ENCODE measurements at regions not wholly inside any gene's neighbourhood (a gene's known extent, or its start where the extent isn't known, plus 50 kb on each side); places are given as distances from the start of the nearest gene placed in this dataset.

DNA sequence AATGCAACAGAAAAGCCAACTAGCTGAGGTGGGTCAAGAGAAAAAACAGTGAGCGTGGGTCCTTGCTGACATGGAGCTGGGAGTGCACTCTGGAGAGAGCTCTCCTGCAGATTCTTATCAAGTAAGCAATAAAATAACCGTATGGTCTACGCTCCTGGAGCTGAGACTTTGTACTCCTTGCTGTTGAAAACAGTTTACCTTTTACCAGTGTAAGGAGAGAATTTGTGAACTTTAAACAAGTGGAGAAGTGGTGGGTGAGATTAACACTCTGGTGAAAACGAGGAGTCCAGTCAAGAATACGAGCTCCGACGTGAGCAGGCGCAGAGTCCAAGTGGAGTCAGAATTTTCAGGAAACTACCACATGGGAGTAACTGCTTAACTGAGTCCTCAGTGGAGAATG lies 156.1 kb upstream of the ERCC6L2 start:
- Histone ChIP-seq H2AFZ (ENCODE audit: low read depth, low read length, severe bottlenecking) (no peak overlapping the region), H3K9me3 (ENCODE audit: insufficient read depth, low read length) (no peaks in the 10 kb centered on the region), H3K9ac (ENCODE audit: low read length) (no peak overlapping the region), H3K36me3 (ENCODE audit: low read length) (no peaks in the 10 kb centered on the region), H3F3A (ENCODE audit: insufficient read depth) (no peaks in the 10 kb centered on the region), H3K27me3 (ENCODE audit: low read length) (no peaks in the 10 kb centered on the region), H3K79me2 (ENCODE audit: insufficient read depth, low read length) (no peaks in the 10 kb centered on the region), H3K27ac (ENCODE audit: low read depth, low read length) (no peak overlapping the region), H3K4me2 (ENCODE audit: low read depth, low read length, poor library complexity, severe bottlenecking) (no peak overlapping the region), H3K9me2 (replicated peaks; ENCODE audit: insufficient read depth, low read length) (no peaks in the 10 kb centered on the region), H3K4me3 (ENCODE audit: insufficient read depth, low read length, poor library complexity, severe bottlenecking) (no peak overlapping the region), H4K20me1 (ENCODE audit: low read depth, low read length) (no peaks in the 10 kb centered on the region)
- no peak for TF ChIP-seq EZH2phosphoT487 (conservative IDR thresholded peaks at IDR 0.05; ENCODE audit: low read length)
- TF ChIP-seq, protein P1, sequence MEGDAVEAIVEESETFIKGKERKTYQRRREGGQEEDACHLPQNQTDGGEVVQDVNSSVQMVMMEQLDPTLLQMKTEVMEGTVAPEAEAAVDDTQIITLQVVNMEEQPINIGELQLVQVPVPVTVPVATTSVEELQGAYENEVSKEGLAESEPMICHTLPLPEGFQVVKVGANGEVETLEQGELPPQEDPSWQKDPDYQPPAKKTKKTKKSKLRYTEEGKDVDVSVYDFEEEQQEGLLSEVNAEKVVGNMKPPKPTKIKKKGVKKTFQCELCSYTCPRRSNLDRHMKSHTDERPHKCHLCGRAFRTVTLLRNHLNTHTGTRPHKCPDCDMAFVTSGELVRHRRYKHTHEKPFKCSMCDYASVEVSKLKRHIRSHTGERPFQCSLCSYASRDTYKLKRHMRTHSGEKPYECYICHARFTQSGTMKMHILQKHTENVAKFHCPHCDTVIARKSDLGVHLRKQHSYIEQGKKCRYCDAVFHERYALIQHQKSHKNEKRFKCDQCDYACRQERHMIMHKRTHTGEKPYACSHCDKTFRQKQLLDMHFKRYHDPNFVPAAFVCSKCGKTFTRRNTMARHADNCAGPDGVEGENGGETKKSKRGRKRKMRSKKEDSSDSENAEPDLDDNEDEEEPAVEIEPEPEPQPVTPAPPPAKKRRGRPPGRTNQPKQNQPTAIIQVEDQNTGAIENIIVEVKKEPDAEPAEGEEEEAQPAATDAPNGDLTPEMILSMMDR (IDR thresholded peaks at IDR 0.05; ENCODE audit: insufficient read depth, low read length, poor library complexity, severe bottlenecking), result no peak

- Histone ChIP-seq H3K27me3 (ENCODE audit: low read length) (no peaks in the 10 kb centered on the region), H3F3A (ENCODE audit: insufficient read depth) (no peaks in the 10 kb centered on the region), H3K9me2 (replicated peaks; ENCODE audit: insufficient read depth, low read length) (no peaks in the 10 kb centered on the region), H2AFZ (ENCODE audit: low read depth, low read length, severe bottlenecking) (no peak overlapping the region), H3K9ac (ENCODE audit: low read length) (no peak overlapping the region), H3K36me3 (ENCODE audit: low read length) (no peaks in the 10 kb centered on the region), H4K20me1 (ENCODE audit: low read depth, low read length) (no peaks in the 10 kb centered on the region), H3K79me2 (ENCODE audit: insufficient read depth, low read length) (no peaks in the 10 kb centered on the region), H3K27ac (ENCODE audit: low read depth, low read length) (no peak overlapping the region), H3K9me3 (ENCODE audit: insufficient read depth, low read length) (no peaks in the 10 kb centered on the region), H3K4me3 (ENCODE audit: insufficient read depth, low read length, poor library complexity, severe bottlenecking) (no peak overlapping the region), H3K4me2 (ENCODE audit: low read depth, low read length, poor library complexity, severe bottlenecking) (no peak overlapping the region)
- TF ChIP-seq EZH2phosphoT487 (conservative IDR thresholded peaks at IDR 0.05; ENCODE audit: low read length), result no peak
- TF ChIP-seq, protein P1 (IDR thresholded peaks at IDR 0.05; ENCODE audit: insufficient read depth, low read length, poor library complexity, severe bottlenecking), result no peak
Measured at GRCh38 chr9:95718263-95718662, 157.2 kb upstream of the ERCC6L2 start.

DNA sequence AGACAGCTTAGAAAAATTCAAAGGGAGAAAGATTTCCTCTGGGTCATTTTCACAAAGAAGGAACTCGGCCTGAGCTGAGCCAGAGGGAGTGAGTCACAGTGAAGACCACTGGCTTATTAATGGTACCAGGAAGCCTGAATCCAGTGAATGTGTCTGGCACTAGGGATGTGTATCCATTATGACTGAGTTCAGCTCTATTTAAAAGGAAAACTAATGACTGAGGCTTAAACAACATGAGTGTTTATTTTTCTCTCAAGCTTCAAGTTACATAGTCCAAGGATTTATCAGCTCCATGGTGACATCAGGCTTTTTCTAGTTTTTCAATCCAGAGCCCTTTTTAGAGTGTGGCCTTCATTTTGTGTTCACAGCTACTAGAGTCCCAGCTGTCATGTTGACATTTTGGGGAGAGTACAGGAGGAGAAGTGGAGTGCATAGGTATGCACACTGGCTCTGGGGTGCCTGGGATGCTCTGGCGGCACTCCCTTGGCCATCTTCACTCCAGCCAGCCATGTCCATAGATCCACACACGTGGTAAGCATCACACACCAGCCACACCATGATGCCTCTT lies 159.5 kb upstream of the ERCC6L2 start:
- Histone ChIP-seq H3K4me3 (ENCODE audit: insufficient read depth, low read length, poor library complexity, severe bottlenecking) (no peak overlapping the region), H3K9me3 (ENCODE audit: insufficient read depth, low read length) (no peaks in the 10 kb centered on the region), H3K4me2 (ENCODE audit: low read depth, low read length, poor library complexity, severe bottlenecking) (no peak overlapping the region), H3K27me3 (ENCODE audit: low read length) (no peaks in the 10 kb centered on the region), H3K9ac (ENCODE audit: low read length) (no peak overlapping the region), H3K9me2 (replicated peaks; ENCODE audit: insufficient read depth, low read length) (no peaks in the 10 kb centered on the region), H3F3A (ENCODE audit: insufficient read depth) (no peaks in the 10 kb centered on the region), H3K79me2 (ENCODE audit: insufficient read depth, low read length) (no peaks in the 10 kb centered on the region), H2AFZ (ENCODE audit: low read depth, low read length, severe bottlenecking) (no peak overlapping the region), H3K27ac (ENCODE audit: low read depth, low read length) (no peak overlapping the region), H4K20me1 (ENCODE audit: low read depth, low read length) (no peaks in the 10 kb centered on the region), H3K36me3 (ENCODE audit: low read length) (no peaks in the 10 kb centered on the region)
- TF ChIP-seq, protein P1 (IDR thresholded peaks at IDR 0.05; ENCODE audit: insufficient read depth, low read length, poor library complexity, severe bottlenecking), result no peak
- TF ChIP-seq EZH2phosphoT487 (conservative IDR thresholded peaks at IDR 0.05; ENCODE audit: low read length), result no peak

Data from SU-DHL-6 (cell line).